ENCODE measurements at regions not wholly inside any gene's neighbourhood (a gene's known extent, or its start where the extent isn't known, plus 50 kb on each side); places are given as distances from the start of the nearest gene placed in this dataset.

- H3K27ac ChIP-seq (ENCODE audit: low read depth, low read length), result no peak overlapping the region
- no peaks in the 10 kb centered on the region for H3K27me3 ChIP-seq (ENCODE audit: control insufficient read depth, low read length)
- H3K79me2 ChIP-seq (ENCODE audit: control insufficient read depth, low read length), result no peaks in the 10 kb centered on the region
- no peak overlapping the region for H3K4me2 ChIP-seq (ENCODE audit: low read length)
- no peak for TF ChIP-seq CTCF (IDR thresholded peaks at IDR 0.05; ENCODE audit: low read depth, low read length, poor library complexity, severe bottlenecking)
- no peak for TF ChIP-seq EZH2phosphoT487 (IDR thresholded peaks at IDR 0.05; ENCODE audit: borderline replicate concordance, low read length)
- H3K36me3 ChIP-seq (ENCODE audit: control insufficient read depth, low read length), result no peaks in the 10 kb centered on the region
- H3F3A ChIP-seq (ENCODE audit: control insufficient read depth, insufficient read depth), result no peaks in the 10 kb centered on the region
- no peak overlapping the region for H3K4me3 ChIP-seq (ENCODE audit: low read length)
- no peaks in the 10 kb centered on the region for H3K9me3 ChIP-seq (ENCODE audit: control insufficient read depth, insufficient read depth, low read length)
- no peaks in the 10 kb centered on the region for H3K9me2 ChIP-seq (replicated peaks; ENCODE audit: control insufficient read depth, low read length)
- H4K20me1 ChIP-seq (ENCODE audit: control insufficient read depth, insufficient read depth, low read depth, low read length), result no peaks in the 10 kb centered on the region
- no peaks in the 10 kb centered on the region for H3K4me1 ChIP-seq (ENCODE audit: control insufficient read depth, low read length)
Measured at GRCh38 chr16:72537664-72538063, 365.7 kb upstream of the PMFBP1 start.

GRCh38 chr16:72536723-72537435, 364.9 kb upstream of the PMFBP1 start:
- no peaks in the 10 kb centered on the region for H3K9me2 ChIP-seq (replicated peaks; ENCODE audit: control insufficient read depth, low read length)
- no peak overlapping the region for H3K27ac ChIP-seq (ENCODE audit: low read depth, low read length)
- no peaks in the 10 kb centered on the region for H3K79me2 ChIP-seq (ENCODE audit: control insufficient read depth, low read length)
- no peaks in the 10 kb centered on the region for H3K4me1 ChIP-seq (ENCODE audit: control insufficient read depth, low read length)
- no peaks in the 10 kb centered on the region for H3K36me3 ChIP-seq (ENCODE audit: control insufficient read depth, low read length)
- no peaks in the 10 kb centered on the region for H4K20me1 ChIP-seq (ENCODE audit: control insufficient read depth, insufficient read depth, low read depth, low read length)
- H3F3A ChIP-seq (ENCODE audit: control insufficient read depth, insufficient read depth), result no peaks in the 10 kb centered on the region
- no peak overlapping the region for H3K4me2 ChIP-seq (ENCODE audit: low read length)
- no peak for TF ChIP-seq EZH2phosphoT487 (IDR thresholded peaks at IDR 0.05; ENCODE audit: borderline replicate concordance, low read length)
- no peak for TF ChIP-seq CTCF (IDR thresholded peaks at IDR 0.05; ENCODE audit: low read depth, low read length, poor library complexity, severe bottlenecking)
- H3K4me3 ChIP-seq (ENCODE audit: low read length), result no peak overlapping the region
- no peaks in the 10 kb centered on the region for H3K9me3 ChIP-seq (ENCODE audit: control insufficient read depth, insufficient read depth, low read length)
- no peaks in the 10 kb centered on the region for H3K27me3 ChIP-seq (ENCODE audit: control insufficient read depth, low read length)

GRCh38 chr16:72532906-72533410, 361.0 kb upstream of the PMFBP1 start:
- no peaks in the 10 kb centered on the region for H3K9me2 ChIP-seq (replicated peaks; ENCODE audit: control insufficient read depth, low read length)
- no peaks in the 10 kb centered on the region for H3K36me3 ChIP-seq (ENCODE audit: control insufficient read depth, low read length)
- no peak overlapping the region for H3K4me2 ChIP-seq (ENCODE audit: low read length)
- no peaks in the 10 kb centered on the region for H3K4me1 ChIP-seq (ENCODE audit: control insufficient read depth, low read length)
- no peaks in the 10 kb centered on the region for H3K27me3 ChIP-seq (ENCODE audit: control insufficient read depth, low read length)
- H4K20me1 ChIP-seq (ENCODE audit: control insufficient read depth, insufficient read depth, low read depth, low read length), result no peaks in the 10 kb centered on the region
- no peak overlapping the region for H3K27ac ChIP-seq (ENCODE audit: low read depth, low read length)
- no peaks in the 10 kb centered on the region for H3F3A ChIP-seq (ENCODE audit: control insufficient read depth, insufficient read depth)
- TF ChIP-seq EZH2phosphoT487 (IDR thresholded peaks at IDR 0.05; ENCODE audit: borderline replicate concordance, low read length), result no peak
- TF ChIP-seq CTCF (IDR thresholded peaks at IDR 0.05; ENCODE audit: low read depth, low read length, poor library complexity, severe bottlenecking), result no peak
- H3K79me2 ChIP-seq (ENCODE audit: control insufficient read depth, low read length), result no peaks in the 10 kb centered on the region
- no peaks in the 10 kb centered on the region for H3K9me3 ChIP-seq (ENCODE audit: control insufficient read depth, insufficient read depth, low read length)
- H3K4me3 ChIP-seq (ENCODE audit: low read length), result no peak overlapping the region

Measured in DOHH2 (cell line).